WTC11 (cell line): ENCODE measurements at regions not wholly inside any gene's neighbourhood (a gene's known extent, or its start where the extent isn't known, plus 50 kb on each side); places are given as distances from the start of the nearest gene placed in this dataset.

Experiments used
- E2F1 ChIP-seq: sonication (generic); formaldehyde crosslinking; IDR thresholded peaks from 2 replicates; pipeline ENCODE4 v1.8.0; 2022; ENCODE audit warnings: mild to moderate bottlenecking, missing genetic modification reagents
- ELF4 ChIP-seq: sonication (generic); formaldehyde crosslinking; IDR thresholded peaks from 2 replicates; pipeline ENCODE4 v1.8.1; 2022; ENCODE audit warnings: low read depth, mild to moderate bottlenecking, moderate library complexity, missing genetic modification reagents
- JUN ChIP-seq: sonication (generic); formaldehyde crosslinking; IDR thresholded peaks from 2 replicates; pipeline ENCODE4 v1.8.0; 2023; ENCODE audit warnings: mild to moderate bottlenecking, missing genetic modification reagents
- RELA ChIP-seq: sonication (generic); formaldehyde crosslinking; IDR thresholded peaks from 2 replicates; pipeline ENCODE4 v1.8.1; 2022; ENCODE audit warnings: missing genetic modification reagents, mild to moderate bottlenecking, borderline replicate concordance
- SOX15 ChIP-seq: fragments of 250-450 bp; sonication (Bioruptor Pico); IDR thresholded peaks from 2 replicates; pipeline ENCODE4 v1.9.0; 2021; ENCODE audit warnings: mild to moderate bottlenecking
- TEAD4 ChIP-seq: sonication (generic); formaldehyde crosslinking; IDR thresholded peaks from 2 replicates; pipeline ENCODE4 v1.8.0; 2022; ENCODE audit warnings: mild to moderate bottlenecking, missing genetic modification reagents
- ZNF121 ChIP-seq: sonication (generic); formaldehyde crosslinking; IDR thresholded peaks from 2 replicates; pipeline ENCODE4 v1.8.0; 2023; ENCODE audit warnings: missing genetic modification reagents
- TF ChIP-seq, protein P1 (sequence below): fragments of 200-600 bp; IDR thresholded peaks from 2 replicates; pipeline ENCODE4 v1.8.0; 2022; ENCODE audit warnings: antibody characterized with exemption
- TF ChIP-seq, protein P2 (sequence below): sonication (generic); formaldehyde crosslinking; IDR thresholded peaks from 2 replicates; pipeline ENCODE4 v1.8.0; 2022; ENCODE audit warnings: mild to moderate bottlenecking, missing genetic modification reagents

DNA sequence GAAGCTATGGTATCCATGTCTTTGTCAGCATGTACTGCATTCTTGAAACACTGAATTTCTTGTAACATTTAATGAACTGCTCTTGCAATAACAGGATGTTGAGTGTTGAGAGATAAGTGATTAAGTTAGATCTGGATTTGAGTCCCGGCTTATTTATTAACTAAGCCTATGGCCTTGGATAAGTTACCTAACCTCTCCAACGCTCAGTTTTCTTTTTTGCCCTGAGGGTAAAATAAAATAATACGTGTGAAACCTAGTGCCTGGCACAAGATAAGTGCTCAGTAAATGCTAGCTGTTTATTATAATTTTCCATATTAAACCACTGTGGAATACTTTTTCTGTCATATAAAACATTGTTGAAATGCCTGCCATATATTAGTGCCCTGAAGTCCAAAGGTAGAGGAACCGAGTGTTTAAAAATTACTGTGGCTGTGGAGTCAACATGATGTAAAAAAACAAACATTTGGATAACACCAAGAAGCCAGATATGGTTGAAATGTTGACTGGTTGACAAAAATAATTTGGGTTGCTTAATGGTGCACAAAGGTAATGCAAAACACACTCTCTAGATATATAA, 58.6 kb upstream of the ALB start:
- TF ChIP-seq, protein P1, sequence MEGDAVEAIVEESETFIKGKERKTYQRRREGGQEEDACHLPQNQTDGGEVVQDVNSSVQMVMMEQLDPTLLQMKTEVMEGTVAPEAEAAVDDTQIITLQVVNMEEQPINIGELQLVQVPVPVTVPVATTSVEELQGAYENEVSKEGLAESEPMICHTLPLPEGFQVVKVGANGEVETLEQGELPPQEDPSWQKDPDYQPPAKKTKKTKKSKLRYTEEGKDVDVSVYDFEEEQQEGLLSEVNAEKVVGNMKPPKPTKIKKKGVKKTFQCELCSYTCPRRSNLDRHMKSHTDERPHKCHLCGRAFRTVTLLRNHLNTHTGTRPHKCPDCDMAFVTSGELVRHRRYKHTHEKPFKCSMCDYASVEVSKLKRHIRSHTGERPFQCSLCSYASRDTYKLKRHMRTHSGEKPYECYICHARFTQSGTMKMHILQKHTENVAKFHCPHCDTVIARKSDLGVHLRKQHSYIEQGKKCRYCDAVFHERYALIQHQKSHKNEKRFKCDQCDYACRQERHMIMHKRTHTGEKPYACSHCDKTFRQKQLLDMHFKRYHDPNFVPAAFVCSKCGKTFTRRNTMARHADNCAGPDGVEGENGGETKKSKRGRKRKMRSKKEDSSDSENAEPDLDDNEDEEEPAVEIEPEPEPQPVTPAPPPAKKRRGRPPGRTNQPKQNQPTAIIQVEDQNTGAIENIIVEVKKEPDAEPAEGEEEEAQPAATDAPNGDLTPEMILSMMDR = no peak
- TF ChIP-seq ELF4 (no peak), RELA (CRISPR knock-in tag) (no peak), JUN (CRISPR knock-in tag) (no peak), ZNF121 (CRISPR knock-in tag) (no peak), E2F1 (CRISPR knock-in tag) (no peak), TEAD4 (CRISPR knock-in tag) (no peak), SOX15 (CRISPR knock-in tag) (no peak)
- TF ChIP-seq, protein P2, sequence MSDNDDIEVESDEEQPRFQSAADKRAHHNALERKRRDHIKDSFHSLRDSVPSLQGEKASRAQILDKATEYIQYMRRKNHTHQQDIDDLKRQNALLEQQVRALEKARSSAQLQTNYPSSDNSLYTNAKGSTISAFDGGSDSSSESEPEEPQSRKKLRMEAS (CRISPR knock-in tag) = no peak
